ENCODE measurements at regions not wholly inside any gene's neighbourhood (a gene's known extent, or its start where the extent isn't known, plus 50 kb on each side); places are given as distances from the start of the nearest gene placed in this dataset.

GRCh38 chr2:236940916-236941520, 144.7 kb upstream of the COPS8 start:
- DNase-seq, result no peak

- DNase-seq, result no peak
These were observed 144.1 kb upstream of the COPS8 start for GRCh38 chr2:236941551-236941950.

DNA sequence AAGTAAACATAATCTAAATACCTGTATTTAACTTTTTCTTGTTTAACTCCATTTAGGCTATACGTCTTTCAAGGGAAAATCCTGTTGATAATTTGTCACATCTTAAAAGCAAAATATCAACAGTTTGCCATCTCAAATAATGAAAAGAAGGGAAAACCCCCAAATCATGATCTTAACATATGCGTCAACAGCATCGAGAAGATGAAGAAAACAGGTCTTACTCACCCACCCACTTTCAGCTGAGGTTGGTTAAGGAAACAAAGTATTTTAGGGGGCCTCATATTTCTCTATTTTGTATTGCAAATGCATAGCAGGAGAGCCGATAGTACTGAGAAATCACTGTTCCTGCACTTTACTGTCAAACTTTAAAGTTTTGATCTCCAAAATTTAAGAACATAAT, 143.1 kb upstream of the COPS8 start:
- DNase-seq, result no peak

- no peak for DNase-seq
These were observed 142.6 kb upstream of the COPS8 start for GRCh38 chr2:236943068-236943467.

- no peak for DNase-seq
These were observed 141.7 kb upstream of the COPS8 start for GRCh38 chr2:236943841-236944513.

DNA sequence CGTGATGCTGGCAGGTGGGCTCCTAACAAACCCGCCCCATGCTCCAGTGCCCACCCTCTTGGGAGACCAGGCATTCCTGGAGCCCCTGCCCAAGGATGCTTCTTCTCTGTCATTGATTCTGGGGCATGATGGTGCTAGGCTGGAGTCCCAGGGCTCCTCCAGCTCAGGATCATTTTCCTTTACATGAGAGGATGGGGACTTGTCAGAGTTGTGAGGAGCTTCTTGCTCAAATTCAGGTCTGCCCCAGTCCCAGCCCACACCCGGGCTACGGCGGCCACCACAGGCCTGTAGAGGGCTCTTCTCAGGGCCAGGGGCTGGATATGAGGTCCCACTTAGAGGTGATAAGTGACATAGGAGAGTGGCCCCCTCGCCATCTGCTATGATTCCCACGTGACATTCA, 141.1 kb upstream of the COPS8 start:
- no peak for DNase-seq

GRCh38 chr2:236945431-236946016, 140.2 kb upstream of the COPS8 start:
- no peak for DNase-seq

GRCh38 chr2:236946871-236947270, 138.8 kb upstream of the COPS8 start:
- DNase-seq, result no peak

DNA sequence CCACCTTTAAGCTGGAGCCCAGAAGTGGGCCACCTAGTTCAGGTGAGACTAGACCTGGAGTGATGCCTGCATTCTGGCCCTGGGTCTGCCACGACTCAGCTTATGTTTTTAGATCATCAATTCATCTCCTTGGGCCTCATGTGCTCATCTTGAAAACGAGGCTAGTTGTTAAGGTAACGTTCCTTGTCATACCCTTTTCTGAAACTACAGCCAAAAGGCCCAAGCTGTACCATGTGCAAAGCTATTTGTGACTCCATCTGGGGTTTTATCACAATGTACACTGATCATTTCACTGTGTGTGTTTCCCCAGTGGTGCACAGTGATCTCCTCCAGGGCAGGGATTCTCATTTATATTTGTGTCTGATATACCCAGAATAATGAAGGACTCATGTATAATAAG, 138.4 kb upstream of the COPS8 start:
- no peak for DNase-seq

DNA sequence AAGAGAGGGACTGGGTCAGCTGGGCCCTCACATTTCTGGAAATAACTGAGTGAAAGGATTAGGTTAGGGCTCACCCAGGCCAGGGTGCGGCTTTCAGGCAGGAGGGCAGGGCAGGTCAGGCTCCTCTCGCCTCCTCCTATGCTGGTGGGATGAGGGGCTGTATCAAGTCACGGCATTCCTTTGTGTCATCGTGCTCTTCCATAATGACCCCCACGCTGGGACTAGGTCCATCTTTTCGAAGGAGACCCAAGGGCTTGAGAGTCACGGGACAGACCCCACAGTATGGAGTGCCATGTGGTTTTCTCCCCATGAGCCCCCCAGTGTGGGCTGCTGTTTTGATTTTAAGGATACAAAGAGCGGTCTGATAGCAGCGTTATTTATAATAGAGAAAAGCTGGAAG, 137.8 kb upstream of the COPS8 start:
- no peak for DNase-seq

DNA sequence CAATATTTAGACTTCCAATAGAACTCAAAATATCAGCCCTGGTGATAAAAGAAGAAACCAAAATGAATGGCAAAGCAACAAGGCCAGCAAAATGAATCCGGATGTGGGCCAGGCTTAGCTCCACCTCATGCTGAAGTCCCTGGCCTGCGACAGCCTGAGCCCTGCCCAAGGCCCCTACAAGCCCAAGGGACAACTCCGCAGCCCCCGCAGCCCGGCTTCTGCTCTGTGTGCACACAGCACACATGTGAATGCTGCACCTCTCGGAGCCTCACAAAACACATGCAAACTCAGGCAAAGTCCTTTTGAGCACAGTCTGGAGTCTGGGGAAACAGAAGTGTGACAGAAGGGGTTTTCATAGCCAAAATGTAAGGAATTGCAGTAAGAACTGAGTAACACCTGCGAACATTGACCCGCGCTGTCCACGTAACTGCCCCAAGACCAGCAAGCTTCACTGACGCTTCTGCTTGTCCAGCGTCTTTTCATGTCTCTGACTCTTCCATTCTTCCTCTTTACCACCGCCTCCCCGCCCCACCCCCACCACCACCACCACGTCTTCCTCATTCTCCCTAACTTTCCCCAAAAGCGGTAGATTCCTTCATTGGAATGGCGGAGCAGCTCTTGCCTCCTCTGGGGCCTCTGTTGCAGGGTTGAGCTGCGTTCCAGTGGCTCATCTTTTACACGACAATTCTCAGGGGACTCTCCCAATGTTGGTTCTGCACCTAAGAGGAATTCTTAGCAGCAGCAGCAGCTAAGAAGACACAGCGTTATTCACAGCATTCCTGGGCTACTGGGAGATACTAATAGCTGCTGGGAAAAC, 136.4 kb upstream of the COPS8 start:
- DNase-seq, result no peak

DNA sequence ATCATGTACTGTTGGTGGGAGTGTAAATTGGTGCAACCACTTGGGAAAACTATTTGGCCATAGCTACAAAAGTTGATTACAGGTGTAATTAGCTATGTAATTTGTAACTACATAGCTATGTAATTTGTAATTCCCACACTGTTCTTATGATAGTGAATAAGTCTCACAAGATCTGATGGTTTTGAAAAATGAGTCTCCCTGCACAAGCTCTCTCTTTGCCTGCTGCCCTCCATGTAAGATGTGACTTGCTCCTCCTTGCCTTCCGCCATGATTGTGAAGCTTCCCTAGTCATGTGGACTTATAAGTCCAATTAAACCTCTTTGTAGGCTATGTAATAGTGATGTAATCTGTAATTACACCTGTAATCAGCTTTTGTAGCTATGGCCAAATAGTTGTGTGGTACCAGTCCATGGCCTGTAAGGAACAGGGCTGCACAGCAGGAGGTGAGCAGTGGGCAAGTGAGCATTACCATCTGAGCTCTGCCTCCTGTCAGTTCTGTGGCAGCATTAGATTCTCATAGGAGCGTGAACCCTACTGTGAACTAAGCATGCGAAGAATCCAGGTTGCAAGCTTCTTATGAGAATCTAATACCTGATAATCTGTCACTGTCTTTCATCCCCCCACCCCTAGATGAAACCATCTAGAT, 133.7 kb upstream of the COPS8 start:
- DNase-seq, result no peak

DNA sequence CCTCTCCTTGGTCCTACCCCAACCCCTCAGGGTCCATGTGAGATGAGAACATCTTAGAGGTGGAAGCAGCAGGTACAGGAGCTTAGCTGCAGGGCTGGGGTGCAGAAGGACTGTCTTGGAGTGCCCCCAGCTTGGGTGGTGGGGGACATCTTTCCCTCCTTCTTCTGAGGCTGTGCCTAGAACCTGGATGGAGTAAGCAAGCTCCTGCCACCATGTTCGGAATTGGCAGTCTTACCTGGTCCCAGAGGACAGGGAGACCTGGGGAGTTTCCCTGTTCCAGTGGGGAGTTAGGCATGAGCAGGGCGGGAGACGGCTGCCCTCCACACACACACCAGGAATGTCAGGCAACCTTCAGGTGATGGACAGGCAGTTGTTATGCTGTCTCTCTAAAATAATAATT, 131.0 kb upstream of the COPS8 start:
- DNase-seq, result no peak

GRCh38 chr2:236955521-236956030, 130.1 kb upstream of the COPS8 start:
- no peak for DNase-seq

- DNase-seq, result no peak
These were observed 129.6 kb upstream of the COPS8 start for GRCh38 chr2:236956031-236956618.

GRCh38 chr2:236956641-236957040, 129.0 kb upstream of the COPS8 start:
- no peak for DNase-seq

- no peak for DNase-seq
These were observed 126.7 kb upstream of the COPS8 start for GRCh38 chr2:236959036-236959435.

- no peak for DNase-seq
These were observed 125.8 kb upstream of the COPS8 start for GRCh38 chr2:236959876-236960275.

GRCh38 chr2:236960531-236960930, 125.2 kb upstream of the COPS8 start:
- no peak for DNase-seq

DNA sequence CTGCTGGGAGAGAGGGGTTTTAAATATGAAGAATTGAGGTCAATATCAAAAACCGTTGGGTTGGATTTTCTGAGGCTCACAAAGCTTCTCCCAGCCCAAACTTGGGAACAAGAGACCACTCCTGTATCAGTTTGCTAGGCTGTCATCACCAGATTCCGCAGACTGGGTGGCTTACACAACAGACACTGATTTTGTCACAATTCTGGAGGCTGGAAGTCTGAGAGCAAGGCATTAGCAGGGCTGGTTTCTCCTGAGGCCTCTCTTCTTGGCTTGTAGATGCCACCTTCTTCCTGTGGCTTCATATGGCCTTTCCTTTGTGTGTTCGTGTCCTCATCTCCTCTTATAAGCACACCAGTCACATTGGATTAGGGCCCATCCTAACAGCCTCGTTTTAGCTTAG, 122.9 kb upstream of the COPS8 start:
- DNase-seq, result no peak

DNA sequence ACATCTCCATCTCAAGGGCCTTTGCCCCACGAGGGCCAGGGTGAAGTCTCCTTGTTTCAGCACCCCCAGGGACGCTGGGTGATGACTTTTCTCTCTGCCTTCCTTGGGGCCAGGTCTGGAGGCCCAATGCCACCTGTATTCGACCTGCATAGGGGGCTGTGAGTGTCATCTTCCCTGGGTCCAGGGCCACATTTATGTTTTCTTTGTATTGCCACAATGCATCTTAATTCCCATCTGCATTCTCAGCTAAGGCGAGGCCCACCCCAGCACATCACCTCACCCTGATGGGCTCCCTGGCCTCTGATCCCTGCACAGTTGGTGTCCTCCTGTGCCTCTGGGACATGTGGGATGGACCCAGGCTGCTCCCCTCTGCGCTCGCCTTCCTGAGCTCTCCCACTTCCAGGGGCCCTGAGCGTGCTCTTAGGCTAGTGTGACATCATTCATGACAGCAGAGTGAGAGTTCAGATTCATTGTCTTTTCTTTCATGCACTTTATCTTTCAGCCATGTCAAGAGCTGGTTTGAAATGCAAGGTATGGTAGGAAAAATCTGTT, 122.0 kb upstream of the COPS8 start:
- no peak for DNase-seq

- no peak for DNase-seq
These were observed 121.4 kb upstream of the COPS8 start for GRCh38 chr2:236964291-236964690.
